ENCODE measurements at regions not wholly inside any gene's neighbourhood (a gene's known extent, or its start where the extent isn't known, plus 50 kb on each side); places are given as distances from the start of the nearest gene placed in this dataset.
"Not testable (repeated sequence)": the region's sequence is repeated elsewhere in the genome, so short reads cannot be mapped to it uniquely, and the experiment has no call there.

DNA sequence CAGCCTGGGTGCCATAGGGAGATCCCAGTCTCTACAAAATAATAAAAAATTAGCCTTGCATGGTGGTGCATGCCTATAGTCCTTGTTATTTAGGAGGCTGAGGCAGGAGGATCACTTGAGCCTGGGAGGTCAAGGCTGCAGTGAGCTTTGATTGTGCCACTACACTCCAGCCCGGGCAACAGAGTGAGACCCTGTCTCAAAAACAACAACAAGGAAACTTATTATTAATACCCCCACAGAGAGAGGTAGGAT is 271.7 kb upstream of the NR2F2 start:
- not testable (repeated sequence) for H3K27ac ChIP-seq (ENCODE audit: low read length); H3K4me3 ChIP-seq (ENCODE audit: low read length in 2 of 2); H3K27me3 ChIP-seq (ENCODE audit: control insufficient read depth in 1 of 2, insufficient read depth in 2 of 2, low read length in 2 of 2); H3K36me3 ChIP-seq (ENCODE audit: control insufficient read depth in 2 of 2, insufficient read depth in 2 of 2, low read length in 2 of 2); H3K9me3 ChIP-seq (ENCODE audit: control insufficient read depth in 2 of 2, low read length in 2 of 2); H3K4me1 ChIP-seq (ENCODE audit: control insufficient read depth, insufficient read depth, low read length); H3K9ac ChIP-seq (ENCODE audit: low read length in 2 of 2)

- H3K9me3 ChIP-seq (ENCODE audit: control insufficient read depth in 2 of 2, low read length in 2 of 2); H3K4me3 ChIP-seq (ENCODE audit: low read length in 2 of 2); H3K9ac ChIP-seq (ENCODE audit: low read length in 2 of 2); H3K36me3 ChIP-seq (ENCODE audit: control insufficient read depth in 2 of 2, insufficient read depth in 2 of 2, low read length in 2 of 2); H3K4me1 ChIP-seq (ENCODE audit: control insufficient read depth, insufficient read depth, low read length); H3K27me3 ChIP-seq (ENCODE audit: control insufficient read depth in 1 of 2, insufficient read depth in 2 of 2, low read length in 2 of 2); H3K27ac ChIP-seq (ENCODE audit: low read length): not testable (repeated sequence)
Measured at GRCh38 chr15:96060591-96060990, 269.9 kb upstream of the NR2F2 start.

DNA sequence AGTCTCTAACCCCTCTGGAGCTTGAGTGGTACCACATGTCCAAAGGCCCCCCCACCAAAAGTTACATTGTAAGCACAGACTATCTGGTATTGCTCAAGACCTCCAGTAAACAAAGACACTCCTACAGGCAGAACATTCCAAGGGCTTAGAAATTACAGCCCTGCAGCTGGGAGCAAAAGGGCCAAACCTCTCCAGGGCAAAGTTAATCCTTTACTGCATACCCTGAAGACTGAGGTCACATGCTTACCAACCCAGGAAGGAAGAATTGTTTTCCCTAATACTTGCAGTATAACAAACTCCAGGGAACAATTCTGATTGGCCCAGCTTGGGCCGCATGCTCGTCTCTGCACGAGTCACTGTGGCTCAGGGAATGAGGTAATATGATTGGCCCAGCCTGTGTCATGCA is 266.1 kb upstream of the NR2F2 start:
- H3K27me3 ChIP-seq (ENCODE audit: control insufficient read depth in 1 of 2, insufficient read depth in 2 of 2, low read length in 2 of 2): no peaks in the 10 kb centered on the region
- no peaks in the 10 kb centered on the region for H3K9me3 ChIP-seq (ENCODE audit: control insufficient read depth in 2 of 2, low read length in 2 of 2)
- no peaks in the 10 kb centered on the region for H3K4me1 ChIP-seq (ENCODE audit: control insufficient read depth, insufficient read depth, low read length)
- H3K4me3 ChIP-seq (ENCODE audit: low read length in 2 of 2): no peak overlapping the region
- H3K9ac ChIP-seq (ENCODE audit: low read length in 2 of 2): no peak overlapping the region
- no peak overlapping the region for H3K27ac ChIP-seq (ENCODE audit: low read length)
- no peaks in the 10 kb centered on the region for H3K36me3 ChIP-seq (ENCODE audit: control insufficient read depth in 2 of 2, insufficient read depth in 2 of 2, low read length in 2 of 2)

DNA sequence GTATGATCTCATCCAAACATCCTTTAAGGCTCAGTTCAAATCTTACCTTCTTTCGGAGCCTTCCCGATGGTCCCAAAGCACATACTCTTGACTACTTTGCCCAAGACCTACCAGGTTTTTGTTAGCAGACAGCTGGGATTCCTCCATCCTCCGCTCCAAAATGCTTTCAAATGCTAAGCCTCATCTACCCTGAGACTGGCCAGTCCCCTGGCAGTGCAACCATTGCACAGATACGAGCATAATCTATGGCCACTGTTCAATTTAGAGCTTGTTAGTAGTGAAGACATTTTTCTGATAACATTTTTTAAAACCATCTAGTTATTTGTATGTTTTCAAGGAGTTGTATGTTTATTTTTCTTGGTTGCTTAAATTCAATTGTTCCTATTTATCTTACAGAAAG is 264.4 kb upstream of the NR2F2 start:
- no peak overlapping the region for H3K4me3 ChIP-seq (ENCODE audit: low read length in 2 of 2)
- no peaks in the 10 kb centered on the region for H3K9me3 ChIP-seq (ENCODE audit: control insufficient read depth in 2 of 2, low read length in 2 of 2)
- H3K27ac ChIP-seq (ENCODE audit: low read length): no peak overlapping the region
- H3K27me3 ChIP-seq (ENCODE audit: control insufficient read depth in 1 of 2, insufficient read depth in 2 of 2, low read length in 2 of 2): no peaks in the 10 kb centered on the region
- no peaks in the 10 kb centered on the region for H3K4me1 ChIP-seq (ENCODE audit: control insufficient read depth, insufficient read depth, low read length)
- H3K36me3 ChIP-seq (ENCODE audit: control insufficient read depth in 2 of 2, insufficient read depth in 2 of 2, low read length in 2 of 2): no peaks in the 10 kb centered on the region
- no peak overlapping the region for H3K9ac ChIP-seq (ENCODE audit: low read length in 2 of 2)

DNA sequence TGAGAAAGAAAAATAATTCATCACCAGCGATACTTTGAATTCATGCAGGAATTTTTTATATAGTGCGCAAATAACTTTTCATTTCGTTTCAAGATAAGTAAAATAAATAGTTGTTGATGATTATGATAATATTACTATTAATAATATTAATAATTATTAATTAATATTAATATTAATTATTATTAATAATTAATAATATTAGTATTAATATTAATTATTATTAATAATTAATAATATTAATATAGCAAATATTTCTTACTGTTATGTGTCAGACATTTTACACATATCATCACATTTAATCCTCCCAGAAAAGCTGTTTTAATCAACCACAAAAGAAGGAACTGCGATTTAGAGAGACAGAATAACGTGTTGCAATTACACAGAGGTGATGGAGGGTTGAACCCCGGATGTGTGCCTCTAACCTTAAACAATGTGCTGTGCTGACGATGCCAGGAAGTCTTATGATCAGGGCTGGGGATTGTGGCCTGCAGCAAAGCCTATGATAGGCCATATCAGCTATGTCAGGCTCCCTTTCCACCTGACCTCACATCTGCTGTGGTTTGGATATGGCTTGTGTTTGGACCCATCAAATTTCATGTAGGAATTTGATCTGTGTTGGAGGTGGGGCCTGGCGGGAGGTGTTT is 263.5 kb upstream of the NR2F2 start:
- Histone ChIP-seq H3K4me3 (ENCODE audit: low read length in 2 of 2) (no peak overlapping the region), H3K9me3 (ENCODE audit: control insufficient read depth in 2 of 2, low read length in 2 of 2) (no peaks in the 10 kb centered on the region), H3K4me1 (ENCODE audit: control insufficient read depth, insufficient read depth, low read length) (no peaks in the 10 kb centered on the region), H3K27me3 (ENCODE audit: control insufficient read depth in 1 of 2, insufficient read depth in 2 of 2, low read length in 2 of 2) (no peaks in the 10 kb centered on the region), H3K9ac (ENCODE audit: low read length in 2 of 2) (no peak overlapping the region), H3K36me3 (ENCODE audit: control insufficient read depth in 2 of 2, insufficient read depth in 2 of 2, low read length in 2 of 2) (no peaks in the 10 kb centered on the region), H3K27ac (ENCODE audit: low read length) (no peak overlapping the region)

- Histone ChIP-seq H3K9me3 (ENCODE audit: control insufficient read depth in 2 of 2, low read length in 2 of 2) (no peaks in the 10 kb centered on the region), H3K4me1 (ENCODE audit: control insufficient read depth, insufficient read depth, low read length) (no peaks in the 10 kb centered on the region), H3K27me3 (ENCODE audit: control insufficient read depth in 1 of 2, insufficient read depth in 2 of 2, low read length in 2 of 2) (no peaks in the 10 kb centered on the region), H3K9ac (ENCODE audit: low read length in 2 of 2) (no peak overlapping the region), H3K36me3 (ENCODE audit: control insufficient read depth in 2 of 2, insufficient read depth in 2 of 2, low read length in 2 of 2) (no peaks in the 10 kb centered on the region), H3K4me3 (ENCODE audit: low read length in 2 of 2) (no peak overlapping the region), H3K27ac (ENCODE audit: low read length) (no peak overlapping the region)
Measured at GRCh38 chr15:96067677-96068076, 262.8 kb upstream of the NR2F2 start.

DNA sequence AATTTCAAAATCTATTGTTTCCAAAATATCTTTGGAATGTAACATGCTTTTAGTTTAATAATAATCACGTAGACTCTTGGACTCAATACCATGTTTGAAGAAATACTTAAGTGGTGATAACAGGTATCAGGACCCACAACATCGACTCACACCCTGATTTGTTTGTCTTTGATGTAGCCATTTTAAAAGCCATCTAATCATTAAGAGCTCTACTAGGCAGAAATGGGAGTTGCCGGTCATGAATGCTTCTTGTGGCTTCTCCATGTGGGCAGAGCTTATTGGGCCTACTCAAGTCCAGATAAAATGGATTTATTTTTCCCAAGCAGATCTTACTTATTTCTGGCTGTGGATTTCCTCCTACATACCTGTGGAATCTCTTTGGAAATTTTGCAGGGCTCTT is 261.6 kb upstream of the NR2F2 start:
- Histone ChIP-seq H3K9ac (ENCODE audit: low read length in 2 of 2) (no peak overlapping the region), H3K4me1 (ENCODE audit: control insufficient read depth, insufficient read depth, low read length) (no peaks in the 10 kb centered on the region), H3K27me3 (ENCODE audit: control insufficient read depth in 1 of 2, insufficient read depth in 2 of 2, low read length in 2 of 2) (no peaks in the 10 kb centered on the region), H3K4me3 (ENCODE audit: low read length in 2 of 2) (no peak overlapping the region), H3K9me3 (ENCODE audit: control insufficient read depth in 2 of 2, low read length in 2 of 2) (no peaks in the 10 kb centered on the region), H3K27ac (ENCODE audit: low read length) (no peak overlapping the region), H3K36me3 (ENCODE audit: control insufficient read depth in 2 of 2, insufficient read depth in 2 of 2, low read length in 2 of 2) (no peaks in the 10 kb centered on the region)

DNA sequence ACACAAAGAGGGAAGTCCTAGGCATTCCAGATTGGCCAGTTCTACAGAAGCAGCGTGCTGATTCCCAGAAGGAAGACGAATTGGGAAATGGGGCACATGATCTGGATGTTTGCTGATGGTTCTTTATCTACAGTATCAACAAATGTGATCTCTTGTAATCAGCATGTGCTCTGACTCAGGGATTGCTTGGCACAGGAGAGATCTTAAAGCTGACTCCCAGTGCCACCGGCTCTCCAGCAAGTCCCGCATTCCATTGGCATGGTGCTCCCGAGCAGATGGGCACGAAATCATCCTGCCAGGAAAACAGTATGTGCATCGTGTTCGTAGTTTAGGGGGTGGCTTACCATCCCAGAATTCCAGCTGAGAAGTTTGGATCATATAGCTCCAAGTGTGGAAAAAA is 259.9 kb upstream of the NR2F2 start:
- Histone ChIP-seq H3K4me1 (ENCODE audit: control insufficient read depth, insufficient read depth, low read length) (no peaks in the 10 kb centered on the region), H3K27ac (ENCODE audit: low read length) (no peak overlapping the region), H3K27me3 (ENCODE audit: control insufficient read depth in 1 of 2, insufficient read depth in 2 of 2, low read length in 2 of 2) (no peaks in the 10 kb centered on the region), H3K4me3 (ENCODE audit: low read length in 2 of 2) (no peak overlapping the region), H3K9ac (ENCODE audit: low read length in 2 of 2) (no peak overlapping the region), H3K36me3 (ENCODE audit: control insufficient read depth in 2 of 2, insufficient read depth in 2 of 2, low read length in 2 of 2) (no peaks in the 10 kb centered on the region), H3K9me3 (ENCODE audit: control insufficient read depth in 2 of 2, low read length in 2 of 2) (no peaks in the 10 kb centered on the region)

GRCh38 chr15:96072821-96073220 is 257.7 kb upstream of the NR2F2 start:
- no peaks in the 10 kb centered on the region for H3K36me3 ChIP-seq (ENCODE audit: control insufficient read depth in 2 of 2, insufficient read depth in 2 of 2, low read length in 2 of 2)
- H3K4me1 ChIP-seq (ENCODE audit: control insufficient read depth, insufficient read depth, low read length): no peaks in the 10 kb centered on the region
- no peak overlapping the region for H3K27ac ChIP-seq (ENCODE audit: low read length)
- H3K9ac ChIP-seq (ENCODE audit: low read length in 2 of 2): no peak overlapping the region
- H3K4me3 ChIP-seq (ENCODE audit: low read length in 2 of 2): no peak overlapping the region
- H3K9me3 ChIP-seq (ENCODE audit: control insufficient read depth in 2 of 2, low read length in 2 of 2): no peaks in the 10 kb centered on the region
- H3K27me3 ChIP-seq (ENCODE audit: control insufficient read depth in 1 of 2, insufficient read depth in 2 of 2, low read length in 2 of 2): no peaks in the 10 kb centered on the region

GRCh38 chr15:96073908-96074307 is 256.6 kb upstream of the NR2F2 start:
- no peaks in the 10 kb centered on the region for H3K4me1 ChIP-seq (ENCODE audit: control insufficient read depth, insufficient read depth, low read length)

DNA sequence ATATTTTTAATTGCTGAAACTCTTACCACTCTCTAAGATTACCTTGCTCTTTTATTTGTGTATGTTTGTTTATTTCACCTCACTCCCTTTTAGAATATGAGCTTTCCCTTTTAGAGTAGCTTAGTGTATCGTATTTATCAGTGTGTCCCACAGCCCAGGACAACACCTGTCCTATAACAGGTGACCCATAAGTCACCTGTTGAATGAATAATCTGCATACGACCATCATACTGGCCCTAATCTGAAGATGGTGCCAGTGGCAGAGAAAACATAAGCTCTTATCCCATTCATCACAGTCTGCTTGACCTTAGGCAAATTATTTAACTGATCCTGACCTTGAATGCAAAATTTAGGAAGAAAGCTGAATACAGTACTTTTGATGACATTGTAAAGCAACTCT is 254.6 kb upstream of the NR2F2 start:
- Histone ChIP-seq H3K36me3 (ENCODE audit: control insufficient read depth in 2 of 2, insufficient read depth in 2 of 2, low read length in 2 of 2) (no peaks in the 10 kb centered on the region), H3K4me3 (ENCODE audit: low read length in 2 of 2) (no peak overlapping the region), H3K9me3 (ENCODE audit: control insufficient read depth in 2 of 2, low read length in 2 of 2) (no peaks in the 10 kb centered on the region), H3K9ac (ENCODE audit: low read length in 2 of 2) (no peak overlapping the region), H3K27ac (ENCODE audit: low read length) (no peak overlapping the region), H3K4me1 (ENCODE audit: control insufficient read depth, insufficient read depth, low read length) (no peaks in the 10 kb centered on the region), H3K27me3 (ENCODE audit: control insufficient read depth in 1 of 2, insufficient read depth in 2 of 2, low read length in 2 of 2) (no peaks in the 10 kb centered on the region)

More at GRCh38 chr15:96073908-96074307, 256.6 kb upstream of the NR2F2 start:
- H3K4me3 ChIP-seq (ENCODE audit: low read length in 2 of 2): no peak overlapping the region
- H3K36me3 ChIP-seq (ENCODE audit: control insufficient read depth in 2 of 2, insufficient read depth in 2 of 2, low read length in 2 of 2): no peaks in the 10 kb centered on the region
- no peak overlapping the region for H3K27ac ChIP-seq (ENCODE audit: low read length)
- no peaks in the 10 kb centered on the region for H3K9me3 ChIP-seq (ENCODE audit: control insufficient read depth in 2 of 2, low read length in 2 of 2)
- H3K27me3 ChIP-seq (ENCODE audit: control insufficient read depth in 1 of 2, insufficient read depth in 2 of 2, low read length in 2 of 2): no peaks in the 10 kb centered on the region
- no peak overlapping the region for H3K9ac ChIP-seq (ENCODE audit: low read length in 2 of 2)
